Body of pancreas (tissue), 4 donors: ENCODE measurements at regions not wholly inside any gene's neighbourhood (a gene's known extent, or its start where the extent isn't known, plus 50 kb on each side); places are given as distances from the start of the nearest gene placed in this dataset.

ENCODE experiments used
- ATAC-seq: fragments of 150-250 bp; one replicate; pipeline ENCODE4 v1.9.1; 2016
- DNase-seq, 4 donors: peaks; one replicate each; pipeline ENCODE4 v3.0.0-alpha.2; 2019
- H3K27ac ChIP-seq, 4 donors: fragments of 200-600 bp; sonication (generic); 1 replicate in 3 of 4; 2 replicates in 1 of 4; pipeline versions ENCODE4 v1.5.1 to v1.6.1; 2016 to 2019; ENCODE audit warnings: mild to moderate bottlenecking in 1 of 4, mixed read lengths in 1 of 4, moderate library complexity in 1 of 4
- H3K27me3 ChIP-seq, 2 donors: fragments of 200-600 bp; sonication (generic); one replicate each; pipeline ENCODE4 v1.6.0; 2016; ENCODE audit warnings: mild to moderate bottlenecking in 1 of 2
- H3K36me3 ChIP-seq, 2 donors: fragments of 200-600 bp; sonication (generic); replicated peaks in 1 of 2; 2 replicates each; pipeline ENCODE4 v1.5.1; 2016; ENCODE audit warnings: low read depth in 2 of 2; ENCODE audit not compliant: insufficient read depth in 1 of 2
- H3K4me1 ChIP-seq: fragments of 200-600 bp; sonication (generic); one replicate; pipeline ENCODE4 v1.6.0; 2016
- H3K4me3 ChIP-seq, 2 donors: fragments of 200-600 bp; sonication (generic); 1 replicate in 1 of 2; 2 replicates in 1 of 2; pipeline ENCODE4 v1.5.1; 2016 to 2019
- H3K9me3 ChIP-seq, 3 donors: fragments of 200-600 bp; sonication (generic); 1 replicate in 2 of 3; 2 replicates in 1 of 3; pipeline ENCODE4 v1.5.1; 2016
- POLR2A ChIP-seq, 3 donors: fragments of 450-650 bp; IDR thresholded peaks; one replicate each; pipeline ENCODE4 v1.6.1; 2016; ENCODE audit warnings: antibody characterized with exemption in 3 of 3, mild to moderate bottlenecking in 2 of 3
- WGBS, 2 donors: methylation state at CpG; one replicate each; pipeline ENCODE4 v1.1.5; 2017; 5-methylcytosine and 5-hydroxymethylcytosine counted together
- intact Hi-C: fragments of 100-400 bp; cut with DNase I; formaldehyde crosslinking; loops from one replicate; pipeline ENCODE4 v1.15.1; 2023
- TF ChIP-seq, protein P1 (sequence below), 7 experiments: fragments of 450-650 bp in 4 of 7; fragments of 200-600 bp in 3 of 7; sonication (generic) in 3 of 7; IDR thresholded peaks; one replicate each; pipeline ENCODE4 v1.5.1; 2016 to 2019; ENCODE audit warnings: antibody characterized with exemption in 7 of 7

DNA sequence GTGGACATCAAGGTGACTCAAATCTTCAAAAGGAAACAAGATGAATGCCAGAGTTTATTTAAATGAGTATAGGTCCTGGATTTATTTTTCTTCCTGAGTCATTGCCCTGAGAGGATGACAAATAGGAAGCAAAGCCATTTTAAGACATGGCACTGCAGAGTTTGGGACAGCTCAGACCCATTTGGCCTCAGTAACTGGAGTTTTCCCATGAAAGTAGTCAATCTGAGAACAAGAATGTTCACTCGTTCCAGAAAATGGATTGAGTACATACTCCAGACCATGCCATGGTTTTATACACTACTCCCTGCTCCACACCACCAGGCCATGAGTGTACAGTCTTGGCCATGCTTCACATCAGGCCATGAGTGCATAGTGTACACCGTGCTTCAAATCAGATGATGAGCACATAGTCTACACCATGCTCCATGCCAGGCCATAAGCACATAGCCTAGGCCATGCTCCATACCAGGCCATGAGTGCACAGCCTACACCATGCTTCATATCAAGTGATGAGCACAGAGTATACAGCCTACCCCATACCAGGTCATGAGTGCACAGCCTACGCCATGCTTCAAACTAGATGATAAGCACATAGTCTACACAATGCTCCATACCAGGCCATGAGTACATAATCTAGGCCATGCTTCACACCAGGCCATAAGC is 202.4 kb downstream of the FBXO15 start:
- no peak for TF ChIP-seq POLR2A (IDR thresholded peaks at IDR 0.05)
- TF ChIP-seq, protein P1, sequence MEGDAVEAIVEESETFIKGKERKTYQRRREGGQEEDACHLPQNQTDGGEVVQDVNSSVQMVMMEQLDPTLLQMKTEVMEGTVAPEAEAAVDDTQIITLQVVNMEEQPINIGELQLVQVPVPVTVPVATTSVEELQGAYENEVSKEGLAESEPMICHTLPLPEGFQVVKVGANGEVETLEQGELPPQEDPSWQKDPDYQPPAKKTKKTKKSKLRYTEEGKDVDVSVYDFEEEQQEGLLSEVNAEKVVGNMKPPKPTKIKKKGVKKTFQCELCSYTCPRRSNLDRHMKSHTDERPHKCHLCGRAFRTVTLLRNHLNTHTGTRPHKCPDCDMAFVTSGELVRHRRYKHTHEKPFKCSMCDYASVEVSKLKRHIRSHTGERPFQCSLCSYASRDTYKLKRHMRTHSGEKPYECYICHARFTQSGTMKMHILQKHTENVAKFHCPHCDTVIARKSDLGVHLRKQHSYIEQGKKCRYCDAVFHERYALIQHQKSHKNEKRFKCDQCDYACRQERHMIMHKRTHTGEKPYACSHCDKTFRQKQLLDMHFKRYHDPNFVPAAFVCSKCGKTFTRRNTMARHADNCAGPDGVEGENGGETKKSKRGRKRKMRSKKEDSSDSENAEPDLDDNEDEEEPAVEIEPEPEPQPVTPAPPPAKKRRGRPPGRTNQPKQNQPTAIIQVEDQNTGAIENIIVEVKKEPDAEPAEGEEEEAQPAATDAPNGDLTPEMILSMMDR (IDR thresholded peaks at IDR 0.05), result no peak
- DNase-seq (no peak), ATAC-seq (no peak)
- Histone ChIP-seq H3K27me3 (no peaks in the 10 kb centered on the region), H3K27ac (no peak overlapping the region), H3K4me3 (no peak overlapping the region), H3K36me3 (no peaks in the 10 kb centered on the region), H3K4me1 (no peaks in the 10 kb centered on the region), H3K9me3 (no peaks in the 10 kb centered on the region)
- intact Hi-C loops, result no loop called here
- 74 to 83% methylated on average over 2 to 3 of the region's 3 CpGs for WGBS, 2 donors

DNA sequence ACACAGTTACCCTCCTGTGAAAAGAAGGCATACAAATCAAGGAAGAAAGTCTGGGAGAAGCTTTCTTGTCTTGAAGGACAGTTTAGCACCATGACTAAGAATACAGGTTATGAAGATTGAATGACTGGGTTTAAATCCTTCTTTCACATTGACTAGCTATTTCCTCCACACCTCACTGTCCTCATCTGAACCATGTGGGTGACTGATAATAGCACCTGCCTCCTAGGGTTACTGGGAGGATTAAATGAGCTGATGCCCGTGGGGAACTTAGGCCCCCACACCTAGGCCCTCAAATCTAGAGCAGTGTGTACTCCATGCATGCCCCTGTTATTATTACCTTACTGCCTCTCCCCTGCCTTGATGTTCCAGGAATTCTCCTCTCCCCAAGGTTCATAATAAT is 202.9 kb downstream of the FBXO15 start:
- no peak for DNase-seq
- H3K4me3 ChIP-seq, result no peak overlapping the region

DNA sequence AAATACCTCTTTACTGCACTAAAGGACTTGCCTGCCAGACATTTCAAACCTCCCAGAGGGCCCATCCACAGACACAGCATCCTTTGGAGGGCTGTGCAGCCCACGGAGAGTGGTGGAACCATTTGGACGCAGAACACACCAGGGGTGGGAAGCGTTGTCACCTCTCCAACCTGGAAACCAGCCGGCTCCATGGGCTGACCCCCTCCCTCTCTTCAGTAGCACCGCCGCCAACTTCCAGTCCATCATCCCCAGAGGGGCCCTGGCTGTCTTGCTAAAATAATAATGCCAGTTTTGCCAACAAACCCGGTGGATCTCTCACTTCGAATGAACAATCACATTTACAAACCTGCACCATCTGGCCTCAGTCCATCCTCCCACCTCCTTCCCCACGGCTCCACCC is 203.9 kb downstream of the FBXO15 start:
- Histone ChIP-seq H3K27me3 (no peaks in the 10 kb centered on the region), H3K9me3 (no peaks in the 10 kb centered on the region), H3K27ac (no peak overlapping the region), H3K4me3 (no peak overlapping the region), H3K36me3 (no peaks in the 10 kb centered on the region), H3K4me1 (no peaks in the 10 kb centered on the region)
- DNase-seq (no peak), ATAC-seq (no peak)
- TF ChIP-seq, protein P1 (IDR thresholded peaks at IDR 0.05), result no peak
- TF ChIP-seq POLR2A (IDR thresholded peaks at IDR 0.05), result no peak
- intact Hi-C loops, result no loop called here
- WGBS, 2 donors, result 79 to 84% methylated on average over 9 of the region's 9 CpGs

More for the DNA sequence above, 202.9 kb downstream of the FBXO15 start:
- TF ChIP-seq, protein P1 (IDR thresholded peaks at IDR 0.05), result no peak
- TF ChIP-seq POLR2A (IDR thresholded peaks at IDR 0.05), result no peak
- H3K4me1 ChIP-seq, result no peaks in the 10 kb centered on the region
- H3K27me3 ChIP-seq, result no peaks in the 10 kb centered on the region
- no peak for ATAC-seq
- H3K27ac ChIP-seq, result no peak overlapping the region
- intact Hi-C loops, result no loop called here
- no peaks in the 10 kb centered on the region for H3K36me3 ChIP-seq
- WGBS, 2 donors, result 67 to 75% methylated on average over 1 of the region's 1 CpG
- H3K9me3 ChIP-seq, result no peaks in the 10 kb centered on the region

DNA sequence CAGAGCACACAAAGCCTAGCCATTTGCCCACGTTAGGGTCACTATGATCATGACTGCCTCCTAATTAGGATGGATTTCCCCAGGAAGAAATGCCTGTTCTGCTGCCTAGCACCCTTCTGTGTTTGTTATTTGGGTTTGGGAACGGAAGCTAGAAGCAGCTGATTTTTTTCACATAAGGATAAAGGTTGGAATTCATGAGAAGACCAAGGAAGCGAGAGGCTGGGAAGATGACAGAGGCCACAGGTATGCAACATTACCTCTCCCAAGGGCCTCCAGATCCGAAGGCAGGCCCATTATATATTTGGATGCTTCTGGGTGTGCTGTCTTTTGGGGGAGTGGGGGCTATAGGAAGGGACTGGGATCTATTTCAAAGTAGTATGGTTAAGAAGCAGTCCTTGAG is 204.7 kb downstream of the FBXO15 start:
- WGBS, 2 donors, result 65 to 72% methylated on average over 4 of the region's 4 CpGs
- intact Hi-C loops, result no loop called here
- no peaks in the 10 kb centered on the region for H3K9me3 ChIP-seq
- H3K4me1 ChIP-seq, result no peaks in the 10 kb centered on the region
- H3K27me3 ChIP-seq, result no peaks in the 10 kb centered on the region
- no peak for TF ChIP-seq POLR2A (IDR thresholded peaks at IDR 0.05)
- TF ChIP-seq, protein P1 (IDR thresholded peaks at IDR 0.05), result no peak
- DNase-seq (no peak), ATAC-seq (no peak)
- no peak overlapping the region for H3K27ac ChIP-seq
- no peak overlapping the region for H3K4me3 ChIP-seq
- H3K36me3 ChIP-seq, result no peaks in the 10 kb centered on the region

DNA sequence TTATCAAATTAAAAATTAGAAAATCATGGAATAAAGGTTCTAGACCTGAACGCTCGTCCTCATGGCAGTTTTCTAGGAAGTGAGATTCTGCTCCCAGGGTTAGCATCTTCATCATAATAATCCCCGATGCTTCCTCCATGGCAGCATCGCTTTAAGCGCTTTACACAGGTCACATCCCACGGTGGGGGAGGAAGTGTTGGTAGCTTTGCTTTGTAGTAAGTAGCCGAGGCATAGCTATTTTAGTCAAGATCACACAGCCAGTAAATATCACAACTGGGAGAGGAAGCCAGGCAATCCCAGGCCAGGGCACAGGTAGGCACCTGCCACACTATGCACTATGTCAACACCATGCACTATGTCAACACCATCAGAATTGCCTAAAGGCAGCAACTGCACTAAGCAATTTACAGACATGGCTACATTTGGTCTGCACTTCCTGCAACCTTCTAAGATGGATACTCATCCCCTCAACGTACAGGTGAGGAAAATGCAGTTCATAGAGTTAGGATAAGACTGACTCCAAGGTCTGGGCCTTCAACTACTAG is 205.5 kb downstream of the FBXO15 start:
- Histone ChIP-seq H3K36me3 (no peaks in the 10 kb centered on the region), H3K27me3 (no peaks in the 10 kb centered on the region), H3K27ac (no peak overlapping the region), H3K4me3 (no peak overlapping the region), H3K4me1 (no peaks in the 10 kb centered on the region), H3K9me3 (no peaks in the 10 kb centered on the region)
- intact Hi-C loops, result no loop called here
- WGBS, 2 donors, result 77 to 79% methylated on average over 8 of the region's 8 CpGs
- no peak for TF ChIP-seq POLR2A (IDR thresholded peaks at IDR 0.05)
- TF ChIP-seq, protein P1 (IDR thresholded peaks at IDR 0.05), result no peak
- DNase-seq (no peak), ATAC-seq (no peak)
